HCT116 (cell line): ENCODE measurements at regions not wholly inside any gene's neighbourhood (a gene's known extent, or its start where the extent isn't known, plus 50 kb on each side); places are given as distances from the start of the nearest gene placed in this dataset.

Source experiments
- ATAC-seq: fragments of 200-7000 bp; cut with Tn5 transposase; 2 replicates; pipeline ENCODE4 v1.9.1; 2020; ENCODE audit warnings: mild to moderate bottlenecking, moderate library complexity
- BruUV-seq: library from RNA; stranded (reverse); fragments of 400-500 nt; replicated peaks from 2 replicates; lab custom pipeline; 2021; lab: Mats Ljungman, UMichigan
- CTCF ChIA-PET: fragments of 300-600 bp; sonication (Branson Sonifier 250); formaldehyde crosslinking; loops from one replicate; lab custom pipeline; 2021; ENCODE audit warnings: antibody characterized with exemption; lab: Charles Lee
- POLR2A ChIA-PET: fragments of 300-600, 350-600 bp; sonication (Branson Sonifier 250); formaldehyde crosslinking; loops from one replicate; lab custom pipeline; 2021; ENCODE audit warnings: antibody characterized with exemption; lab: Charles Lee
- RAD21 ChIA-PET, 2 experiments: fragments of 300-600 bp; sonication (Branson Sonifier 250); formaldehyde crosslinking; loops; one replicate each; lab custom pipeline; 2023; ENCODE audit warnings: low total read pairs in 2 of 2; ENCODE audit not compliant: uncharacterized antibody in 2 of 2, unreplicated experiment in 2 of 2, low non-redundant PET in 1 of 2; lab: Charles Lee
- DNase-seq: peaks from one replicate; pipeline ENCODE4 v3.0.0-alpha.2; 2010; ENCODE audit warnings: low read depth, low spot score
- H2AFZ ChIP-seq: fragments of 200-600 bp; shearing (Covaris generic), sonication (generic); 2 replicates; pipeline ENCODE4 v1.6.1; 2017; ENCODE audit warnings: low read depth, mixed run types, mixed read lengths, antibody characterized with exemption, low read length; ENCODE audit not compliant: poor library complexity, severe bottlenecking
- H3K27ac ChIP-seq: 2 replicates; pipeline ENCODE4 v1.5.1; 2012; ENCODE audit warnings: low read depth, low read length
- H3K27me3 ChIP-seq: fragments of 200-600 bp; sonication (generic); 2 replicates; pipeline ENCODE4 v1.6.1; 2016; ENCODE audit warnings: mixed run types, low read length, mixed read lengths; ENCODE audit not compliant: insufficient read depth
- H3K36me3 ChIP-seq, 2 experiments: fragments of 200-500 bp in 1 of 2; fragments of 200-600 bp in 1 of 2; sonication (Bioruptor generic) in 1 of 2; sonication (generic) in 1 of 2; 2 replicates each; pipeline versions ENCODE4 v1.5.1 to v1.6.1; 2014 to 2016; ENCODE audit warnings: low read length in 2 of 2, inconsistent platforms in 1 of 2, mixed read lengths in 1 of 2, mixed run types in 1 of 2; ENCODE audit not compliant: insufficient read depth in 2 of 2, control insufficient read depth in 1 of 2
- H3K4me1 ChIP-seq, 2 experiments: fragments of 200-600 bp in 1 of 2; sonication (generic) in 1 of 2; 2 replicates each; pipeline versions ENCODE4 v1.5.1 to v1.6.1; 2012 to 2017; ENCODE audit warnings: low read length in 2 of 2, inconsistent platforms in 1 of 2, mild to moderate bottlenecking in 1 of 2, mixed read lengths in 1 of 2, mixed run types in 1 of 2, moderate library complexity in 1 of 2; ENCODE audit not compliant: insufficient read depth in 2 of 2, control insufficient read depth in 1 of 2
- H3K4me2 ChIP-seq: fragments of 200-600 bp; sonication (generic); 2 replicates; pipeline ENCODE4 v1.6.1; 2017; ENCODE audit warnings: mixed run types, low read length, mixed read lengths
- H3K4me3 ChIP-seq, 2 experiments: fragments of 200-600 bp in 1 of 2; sonication (generic) in 1 of 2; replicated peaks in 1 of 2; 2 replicates each; pipeline ENCODE4 v1.5.1; 2011 to 2016; ENCODE audit warnings: low read length in 2 of 2, control low read depth in 1 of 2, low read depth in 1 of 2, mild to moderate bottlenecking in 1 of 2, mixed read lengths in 1 of 2, mixed run types in 1 of 2
- H3K79me2 ChIP-seq: fragments of 200-600 bp; sonication (generic); 2 replicates; pipeline ENCODE4 v1.6.1; 2017; ENCODE audit warnings: mild to moderate bottlenecking, mixed run types, low read length, moderate library complexity, mixed read lengths; ENCODE audit not compliant: insufficient read depth
- H3K9ac ChIP-seq: fragments of 200-600 bp; sonication (generic); 2 replicates; pipeline ENCODE4 v1.6.1; 2016; ENCODE audit warnings: low read length, mixed read lengths
- H3K9me2 ChIP-seq: fragments of 200-600 bp; sonication (generic), shearing (Covaris generic); 2 replicates; pipeline ENCODE4 v1.6.1; 2017; ENCODE audit warnings: mixed run types, mild to moderate bottlenecking, moderate library complexity; ENCODE audit not compliant: insufficient read depth
- H3K9me3 ChIP-seq, 2 experiments: fragments of 200-500 bp in 1 of 2; fragments of 200-600 bp in 1 of 2; sonication (Bioruptor generic) in 1 of 2; sonication (generic) in 1 of 2; 2 replicates each; pipeline ENCODE4 v1.6.1; 2014 to 2017; ENCODE audit warnings: low read length in 2 of 2, mixed read lengths in 2 of 2, inconsistent platforms in 1 of 2, low read depth in 1 of 2, mild to moderate bottlenecking in 1 of 2, mixed run types in 1 of 2, moderate library complexity in 1 of 2; ENCODE audit not compliant: control insufficient read depth in 1 of 2, insufficient read depth in 1 of 2
- H4K20me1 ChIP-seq: fragments of 200-600 bp; sonication (generic), shearing (Covaris generic); 2 replicates; pipeline ENCODE4 v1.6.1; 2017; ENCODE audit warnings: mixed run types, mild to moderate bottlenecking, moderate library complexity; ENCODE audit not compliant: insufficient read depth
- CEBPB ChIP-seq: IDR thresholded peaks from 2 replicates; pipeline ENCODE4 v1.6.1; 2012; ENCODE audit warnings: low read depth
- ELF1 ChIP-seq: IDR thresholded peaks from 2 replicates; pipeline ENCODE4 v1.6.1; 2012; ENCODE audit warnings: low read depth, borderline replicate concordance
- EZH2 ChIP-seq: fragments of 200-600 bp; sonication (generic); IDR thresholded peaks from 2 replicates; pipeline ENCODE4 v1.6.1; 2017; ENCODE audit warnings: antibody characterized with exemption, mixed run types
- RAD21 ChIP-seq: IDR thresholded peaks from 2 replicates; pipeline ENCODE4 v1.6.1; 2012; ENCODE audit warnings: low read depth, mild to moderate bottlenecking
- REST ChIP-seq: IDR thresholded peaks from 2 replicates; pipeline ENCODE4 v1.6.1; 2012; ENCODE audit warnings: low read depth
- SRF ChIP-seq: IDR thresholded peaks from 2 replicates; pipeline ENCODE4 v1.6.1; 2012; ENCODE audit warnings: low read depth
- YY1 ChIP-seq: IDR thresholded peaks from 2 replicates; pipeline ENCODE4 v1.6.1; 2011; ENCODE audit warnings: low read length, low read depth, moderate library complexity, mild to moderate bottlenecking; ENCODE audit not compliant: insufficient replicate concordance; ENCODE audit errors: extremely low read depth
- ZFX ChIP-seq: fragments of 450-650 bp; IDR thresholded peaks from 2 replicates; pipeline ENCODE4 v1.6.1; 2017
- ZNF274 ChIP-seq: fragments of 200-500 bp; sonication (Bioruptor generic); IDR thresholded peaks from 2 replicates; pipeline ENCODE4 v1.6.1; 2014; ENCODE audit warnings: mild to moderate bottlenecking, low read depth, low read length, inconsistent platforms
- intact Hi-C: fragments of 100-400 bp; cut with micrococcal nuclease; formaldehyde crosslinking; loops from 2 replicates; pipeline ENCODE4 v1.10.0; 2022
- TF ChIP-seq, protein P1 (sequence below): IDR thresholded peaks from 2 replicates; pipeline ENCODE4 v1.6.1; 2011; ENCODE audit warnings: mild to moderate bottlenecking, low read length, moderate library complexity; ENCODE audit not compliant: insufficient replicate concordance; ENCODE audit errors: extremely low read depth

- Histone ChIP-seq H3K9me3 (no peaks in the 10 kb centered on the region), H3K4me2 (no peak overlapping the region), H3K27ac (no peak overlapping the region), H2AFZ (no peak overlapping the region), H3K27me3 (no peaks in the 10 kb centered on the region), H4K20me1 (no peaks in the 10 kb centered on the region), H3K36me3 (no peaks in the 10 kb centered on the region), H3K9ac (no peak overlapping the region), H3K4me3 (no peak overlapping the region), H3K79me2 (no peaks in the 10 kb centered on the region), H3K9me2 (no peaks in the 10 kb centered on the region), H3K4me1 (peaks cover 0 to 5% of the 10 kb centered on the region in 2 experiments; a peak in 1 of 4 replicates)
- DNase-seq: no peak
- ChIA-PET RAD21 (no interaction called here), CTCF (no interaction called here), POLR2A (no interaction called here)
- TF ChIP-seq YY1 (no peak), SRF (no peak), REST (no peak), RAD21 (no peak)
- no peak for ATAC-seq
- no TSS peak for BruUV-seq
- intact Hi-C loops: no loop called here
These were observed 175.6 kb upstream of the ESRRG start for GRCh38 chr1:216898801-216899200.

DNA sequence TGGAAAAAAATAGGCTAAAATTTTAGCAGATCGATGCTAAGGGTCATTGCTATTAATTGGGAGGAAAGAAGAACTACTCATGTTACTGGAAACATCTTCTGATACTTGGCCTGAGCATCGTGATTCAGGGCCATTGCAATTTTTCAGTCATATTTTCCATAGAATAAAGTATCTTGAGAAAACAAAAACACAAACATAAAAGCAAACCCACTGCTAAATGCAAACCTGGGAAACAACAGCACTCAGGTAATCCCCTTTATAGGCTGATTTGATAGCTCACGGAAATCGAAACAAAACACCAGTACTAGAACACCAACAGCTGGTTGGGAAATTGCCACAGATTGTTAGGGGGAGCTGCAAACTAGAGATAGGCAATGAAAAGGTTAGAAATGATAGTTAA, 172.9 kb upstream of the ESRRG start:
- no peaks in the 10 kb centered on the region for H3K9me2 ChIP-seq
- no peaks in the 10 kb centered on the region for H4K20me1 ChIP-seq
- H2AFZ ChIP-seq: no peak overlapping the region
- BruUV-seq: no TSS peak
- no peak overlapping the region for H3K4me2 ChIP-seq
- H3K27ac ChIP-seq: no peak overlapping the region
- no peak overlapping the region for H3K4me3 ChIP-seq
- ChIA-PET RAD21 (no interaction called here), POLR2A (no interaction called here), CTCF (no interaction called here)
- no peak overlapping the region for H3K9ac ChIP-seq
- H3K4me1 ChIP-seq: no peaks in the 10 kb centered on the region
- H3K27me3 ChIP-seq: no peaks in the 10 kb centered on the region
- DNase-seq (no peak), ATAC-seq (no peak)
- intact Hi-C loops: no loop called here
- H3K36me3 ChIP-seq: no peaks in the 10 kb centered on the region
- no peaks in the 10 kb centered on the region; a peak in 1 of 4 replicates for H3K9me3 ChIP-seq
- no peaks in the 10 kb centered on the region for H3K79me2 ChIP-seq
- TF ChIP-seq REST (no peak), CEBPB (no peak), EZH2 (no peak), ZFX (no peak), ZNF274 (no peak), SRF (no peak), ELF1 (no peak), RAD21 (no peak)
- TF ChIP-seq, protein P1, sequence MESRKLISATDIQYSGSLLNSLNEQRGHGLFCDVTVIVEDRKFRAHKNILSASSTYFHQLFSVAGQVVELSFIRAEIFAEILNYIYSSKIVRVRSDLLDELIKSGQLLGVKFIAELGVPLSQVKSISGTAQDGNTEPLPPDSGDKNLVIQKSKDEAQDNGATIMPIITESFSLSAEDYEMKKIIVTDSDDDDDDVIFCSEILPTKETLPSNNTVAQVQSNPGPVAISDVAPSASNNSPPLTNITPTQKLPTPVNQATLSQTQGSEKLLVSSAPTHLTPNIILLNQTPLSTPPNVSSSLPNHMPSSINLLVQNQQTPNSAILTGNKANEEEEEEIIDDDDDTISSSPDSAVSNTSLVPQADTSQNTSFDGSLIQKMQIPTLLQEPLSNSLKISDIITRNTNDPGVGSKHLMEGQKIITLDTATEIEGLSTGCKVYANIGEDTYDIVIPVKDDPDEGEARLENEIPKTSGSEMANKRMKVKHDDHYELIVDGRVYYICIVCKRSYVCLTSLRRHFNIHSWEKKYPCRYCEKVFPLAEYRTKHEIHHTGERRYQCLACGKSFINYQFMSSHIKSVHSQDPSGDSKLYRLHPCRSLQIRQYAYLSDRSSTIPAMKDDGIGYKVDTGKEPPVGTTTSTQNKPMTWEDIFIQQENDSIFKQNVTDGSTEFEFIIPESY: no peak
